MM.1S (cell line): ENCODE measurements at regions not wholly inside any gene's neighbourhood (a gene's known extent, or its start where the extent isn't known, plus 50 kb on each side); places are given as distances from the start of the nearest gene placed in this dataset.

ENCODE experiments used
- DNase-seq: peaks from one replicate; pipeline ENCODE4 v3.0.0-alpha.2; 2015
- H2AFZ ChIP-seq: fragments of 300-600 bp; sonication (generic); 2 replicates; pipeline ENCODE4 v1.6.0; 2016; ENCODE audit warnings: antibody characterized with exemption, low read length
- H3F3A ChIP-seq: fragments of 300-600 bp; sonication (generic); 2 replicates; pipeline ENCODE4 v1.6.1; 2016; ENCODE audit warnings: mild to moderate bottlenecking, antibody characterized with exemption, low read length, moderate library complexity, mixed read lengths; ENCODE audit not compliant: insufficient read depth
- H3K27ac ChIP-seq: fragments of 300-600 bp; sonication (generic); 2 replicates; pipeline ENCODE4 v1.5.1; 2016; ENCODE audit warnings: mild to moderate bottlenecking, low read length
- H3K27me3 ChIP-seq: fragments of 300-600 bp; sonication (generic); replicated peaks from 2 replicates; pipeline ENCODE4 v1.6.0; 2016; ENCODE audit warnings: low read length; ENCODE audit not compliant: insufficient read depth
- H3K36me3 ChIP-seq: fragments of 300-600 bp; sonication (generic); replicated peaks from 2 replicates; pipeline ENCODE4 v1.6.1; 2016; ENCODE audit warnings: mild to moderate bottlenecking, low read length, mixed read lengths; ENCODE audit not compliant: insufficient read depth
- H3K4me1 ChIP-seq: fragments of 300-600 bp; sonication (generic); 2 replicates; pipeline ENCODE4 v1.6.1; 2016; ENCODE audit warnings: low read length, mixed read lengths
- H3K4me2 ChIP-seq: fragments of 300-600 bp; sonication (generic); 2 replicates; pipeline ENCODE4 v1.6.0; 2016; ENCODE audit warnings: low read depth, low read length
- H3K4me3 ChIP-seq: fragments of 300-600 bp; sonication (generic); 2 replicates; pipeline ENCODE4 v1.5.1; 2016; ENCODE audit warnings: low read length, mixed read lengths
- H3K79me2 ChIP-seq: fragments of 300-600 bp; sonication (generic); 2 replicates; pipeline ENCODE4 v1.6.1; 2016; ENCODE audit warnings: mixed run types, low read length, mixed read lengths
- H3K9ac ChIP-seq: fragments of 300-600 bp; sonication (generic); 2 replicates; pipeline ENCODE4 v1.6.1; 2016; ENCODE audit warnings: low read length, mixed read lengths
- H3K9me2 ChIP-seq: fragments of 300-600 bp; sonication (generic); replicated peaks from 2 replicates; pipeline ENCODE4 v1.6.1; 2016; ENCODE audit warnings: mild to moderate bottlenecking, low read length, mixed read lengths; ENCODE audit not compliant: insufficient read depth
- H3K9me3 ChIP-seq: fragments of 300-600 bp; sonication (generic); replicated peaks from 2 replicates; pipeline ENCODE4 v1.6.1; 2016; ENCODE audit warnings: mild to moderate bottlenecking, low read length, mixed read lengths; ENCODE audit not compliant: insufficient read depth
- H4K20me1 ChIP-seq: fragments of 300-600 bp; sonication (generic); 2 replicates; pipeline ENCODE4 v1.6.1; 2016; ENCODE audit warnings: mild to moderate bottlenecking, low read length, moderate library complexity, mixed read lengths; ENCODE audit not compliant: insufficient read depth
- EZH2 ChIP-seq: fragments of 300-600 bp; sonication (generic); optimal IDR thresholded peaks from 2 replicates; pipeline ENCODE3; 2017; ENCODE audit warnings: low read depth, mild to moderate bottlenecking, antibody characterized with exemption, low read length, mixed read lengths
- EZH2phosphoT487 ChIP-seq: fragments of 300-600 bp; sonication (generic); IDR thresholded peaks from 2 replicates; pipeline ENCODE4 v1.6.1; 2018; ENCODE audit warnings: antibody characterized with exemption, low read length
- TF ChIP-seq, protein P1 (sequence below): fragments of 300-600 bp; sonication (generic); IDR thresholded peaks from 2 replicates; pipeline ENCODE4 v1.5.1; 2016; ENCODE audit warnings: antibody characterized with exemption, low read length, mixed read lengths

GRCh38 chr21:27653481-27653880 is 686.6 kb upstream of the ADAMTS5 start:
- no peak for DNase-seq
- no peaks in the 10 kb centered on the region for H4K20me1 ChIP-seq
- H3K27ac ChIP-seq = no peak overlapping the region
- H3K4me3 ChIP-seq = no peak overlapping the region
- TF ChIP-seq EZH2 = no peak
- no peak for TF ChIP-seq EZH2phosphoT487
- TF ChIP-seq, protein P1, sequence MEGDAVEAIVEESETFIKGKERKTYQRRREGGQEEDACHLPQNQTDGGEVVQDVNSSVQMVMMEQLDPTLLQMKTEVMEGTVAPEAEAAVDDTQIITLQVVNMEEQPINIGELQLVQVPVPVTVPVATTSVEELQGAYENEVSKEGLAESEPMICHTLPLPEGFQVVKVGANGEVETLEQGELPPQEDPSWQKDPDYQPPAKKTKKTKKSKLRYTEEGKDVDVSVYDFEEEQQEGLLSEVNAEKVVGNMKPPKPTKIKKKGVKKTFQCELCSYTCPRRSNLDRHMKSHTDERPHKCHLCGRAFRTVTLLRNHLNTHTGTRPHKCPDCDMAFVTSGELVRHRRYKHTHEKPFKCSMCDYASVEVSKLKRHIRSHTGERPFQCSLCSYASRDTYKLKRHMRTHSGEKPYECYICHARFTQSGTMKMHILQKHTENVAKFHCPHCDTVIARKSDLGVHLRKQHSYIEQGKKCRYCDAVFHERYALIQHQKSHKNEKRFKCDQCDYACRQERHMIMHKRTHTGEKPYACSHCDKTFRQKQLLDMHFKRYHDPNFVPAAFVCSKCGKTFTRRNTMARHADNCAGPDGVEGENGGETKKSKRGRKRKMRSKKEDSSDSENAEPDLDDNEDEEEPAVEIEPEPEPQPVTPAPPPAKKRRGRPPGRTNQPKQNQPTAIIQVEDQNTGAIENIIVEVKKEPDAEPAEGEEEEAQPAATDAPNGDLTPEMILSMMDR = no peak
- no peaks in the 10 kb centered on the region for H3K27me3 ChIP-seq
- H3F3A ChIP-seq = no peaks in the 10 kb centered on the region
- no peak overlapping the region for H2AFZ ChIP-seq
- no peak overlapping the region for H3K4me2 ChIP-seq
- no peaks in the 10 kb centered on the region for H3K9me3 ChIP-seq
- no peaks in the 10 kb centered on the region for H3K36me3 ChIP-seq
- H3K9me2 ChIP-seq = no peaks in the 10 kb centered on the region
- H3K9ac ChIP-seq = no peak overlapping the region
- no peaks in the 10 kb centered on the region for H3K79me2 ChIP-seq
- no peaks in the 10 kb centered on the region for H3K4me1 ChIP-seq

DNA sequence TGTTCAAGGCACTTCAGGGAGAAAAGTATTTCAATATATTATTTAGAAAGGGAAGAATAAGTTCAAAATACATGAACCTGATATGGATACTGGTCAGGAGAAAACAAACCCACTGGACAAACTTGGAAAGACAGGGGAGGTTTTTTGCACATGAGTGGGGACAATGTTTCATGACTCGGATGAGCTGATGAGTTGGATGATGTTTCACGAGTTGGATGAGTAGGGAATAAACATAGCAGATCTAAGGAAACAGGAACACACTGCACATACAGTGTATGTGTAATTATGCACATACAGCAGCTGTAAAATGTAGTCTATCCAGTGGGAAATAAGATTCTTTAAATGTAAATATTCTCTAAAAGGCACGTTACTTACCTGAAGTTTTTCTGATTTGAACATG is 682.9 kb upstream of the ADAMTS5 start:
- Histone ChIP-seq H3K27ac (no peak overlapping the region), H3K79me2 (no peaks in the 10 kb centered on the region), H3F3A (no peaks in the 10 kb centered on the region), H3K9me3 (no peaks in the 10 kb centered on the region), H2AFZ (no peak overlapping the region), H3K27me3 (no peaks in the 10 kb centered on the region), H3K4me3 (no peak overlapping the region), H3K9ac (no peak overlapping the region), H4K20me1 (no peaks in the 10 kb centered on the region), H3K36me3 (no peaks in the 10 kb centered on the region), H3K9me2 (no peaks in the 10 kb centered on the region), H3K4me1 (no peaks in the 10 kb centered on the region), H3K4me2 (no peak overlapping the region)
- no peak for DNase-seq
- TF ChIP-seq EZH2 = no peak
- no peak for TF ChIP-seq EZH2phosphoT487
- TF ChIP-seq, protein P1 = no peak

GRCh38 chr21:27649323-27649722 is 682.4 kb upstream of the ADAMTS5 start:
- Histone ChIP-seq H3K4me3 (no peak overlapping the region), H3K36me3 (no peaks in the 10 kb centered on the region), H3F3A (no peaks in the 10 kb centered on the region), H3K4me2 (no peak overlapping the region), H3K9me3 (no peaks in the 10 kb centered on the region), H4K20me1 (no peaks in the 10 kb centered on the region), H2AFZ (no peak overlapping the region), H3K79me2 (no peaks in the 10 kb centered on the region), H3K27me3 (no peaks in the 10 kb centered on the region), H3K4me1 (no peaks in the 10 kb centered on the region), H3K9me2 (no peaks in the 10 kb centered on the region; the same call in 1 of the 2 replicates), H3K27ac (no peak overlapping the region), H3K9ac (no peak overlapping the region)
- no peak for DNase-seq
- TF ChIP-seq EZH2phosphoT487 = no peak
- no peak for TF ChIP-seq EZH2
- TF ChIP-seq, protein P1 = no peak
